ENCODE measurements at regions not wholly inside any gene's neighbourhood (a gene's known extent, or its start where the extent isn't known, plus 50 kb on each side); places are given as distances from the start of the nearest gene placed in this dataset.

DNA sequence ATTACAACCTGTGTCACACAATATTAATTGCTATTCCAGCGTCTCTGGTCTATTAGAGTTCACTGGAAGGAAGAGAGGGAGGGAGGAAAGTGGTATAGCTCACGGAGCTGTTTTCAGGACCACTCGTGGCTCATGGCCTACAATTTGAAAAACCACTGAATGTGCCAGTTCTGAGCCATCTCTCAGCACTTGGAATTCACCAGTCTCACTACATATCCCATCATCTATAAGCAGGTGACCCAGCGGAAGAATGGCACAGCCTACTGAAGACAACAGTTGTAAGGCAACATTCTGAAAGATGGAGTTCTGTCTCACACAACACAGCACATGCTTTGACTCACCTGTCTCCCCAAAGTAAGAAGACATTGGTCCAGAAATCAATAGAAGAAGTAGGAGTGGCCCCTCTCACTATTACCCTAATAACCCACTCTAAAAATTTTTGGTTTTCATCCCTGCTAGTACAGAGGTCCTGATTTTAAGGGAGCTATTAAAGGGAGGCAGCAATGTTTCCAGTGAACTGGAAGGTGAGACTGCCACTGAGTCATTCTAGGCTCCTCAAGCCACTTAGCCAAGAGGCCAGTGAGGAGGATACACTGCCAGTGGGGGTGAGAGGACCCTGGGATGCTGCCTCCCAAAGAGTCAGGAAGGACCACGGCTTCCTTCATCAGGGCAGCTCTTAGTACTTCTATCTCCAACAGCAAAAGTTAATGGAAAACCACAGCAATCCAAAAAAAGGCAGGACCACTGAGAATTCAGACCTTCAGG, 50.0 kb upstream of the DOCK9 start:
- no peak for DNase-seq

DNA sequence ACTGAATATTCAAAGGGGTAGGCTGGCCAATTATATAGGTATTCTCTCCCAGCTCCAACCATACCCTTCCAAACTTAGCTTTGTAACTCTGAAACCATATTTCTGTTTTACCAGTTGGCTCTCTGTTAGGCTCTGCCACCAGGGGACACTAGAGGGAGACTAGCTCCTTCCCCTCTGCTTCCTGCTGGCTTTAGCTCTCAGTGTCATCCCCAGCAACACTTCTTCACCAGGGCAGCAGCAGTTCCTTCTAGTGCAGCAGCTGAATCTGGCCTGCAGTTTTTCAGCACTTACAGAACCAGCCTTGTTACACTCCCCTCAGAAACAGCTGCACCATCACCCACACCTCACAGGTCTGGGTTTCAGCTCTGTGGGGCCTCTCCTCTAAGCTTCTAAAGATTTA, 51.0 kb upstream of the DOCK9 start:
- peak; percentile 47 for DNase-seq

DNA sequence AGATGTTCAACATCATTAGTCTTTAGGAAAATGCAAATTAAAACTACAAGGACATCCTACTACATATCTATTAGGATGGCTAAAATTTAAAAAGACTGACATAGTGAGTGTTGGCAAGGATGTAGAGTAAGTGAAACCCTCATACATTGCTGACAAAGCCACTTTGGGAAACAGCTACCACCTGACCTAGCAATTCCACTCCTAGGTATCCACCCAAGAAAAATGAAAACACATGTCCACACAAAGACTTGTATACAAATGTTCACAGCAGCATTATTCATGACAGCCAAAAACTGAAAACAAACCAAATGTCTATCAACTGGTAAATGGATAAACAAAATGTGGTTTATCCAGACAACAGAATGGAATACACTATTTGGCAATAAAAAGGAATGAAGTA, 51.7 kb upstream of the DOCK9 start:
- DNase-seq, result no peak

DNA sequence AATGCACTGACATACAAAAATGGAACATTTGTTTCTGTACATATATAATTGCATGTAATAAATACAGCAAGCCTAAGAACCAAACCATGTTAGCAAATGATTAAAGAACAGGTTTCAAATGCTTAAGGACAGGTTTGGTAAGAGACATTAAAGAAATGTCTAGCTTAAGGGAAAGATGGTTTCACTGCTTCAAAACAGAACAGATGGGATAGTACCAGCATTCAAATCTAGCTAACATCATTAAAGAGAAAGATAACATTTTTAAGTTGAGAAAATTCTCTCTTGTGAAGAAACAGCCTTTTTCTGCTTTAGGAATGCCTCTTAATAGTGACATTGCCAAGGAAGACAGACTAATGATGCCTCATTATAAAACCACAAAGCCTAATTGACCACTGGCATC, 52.5 kb upstream of the DOCK9 start:
- no peak for DNase-seq

DNA sequence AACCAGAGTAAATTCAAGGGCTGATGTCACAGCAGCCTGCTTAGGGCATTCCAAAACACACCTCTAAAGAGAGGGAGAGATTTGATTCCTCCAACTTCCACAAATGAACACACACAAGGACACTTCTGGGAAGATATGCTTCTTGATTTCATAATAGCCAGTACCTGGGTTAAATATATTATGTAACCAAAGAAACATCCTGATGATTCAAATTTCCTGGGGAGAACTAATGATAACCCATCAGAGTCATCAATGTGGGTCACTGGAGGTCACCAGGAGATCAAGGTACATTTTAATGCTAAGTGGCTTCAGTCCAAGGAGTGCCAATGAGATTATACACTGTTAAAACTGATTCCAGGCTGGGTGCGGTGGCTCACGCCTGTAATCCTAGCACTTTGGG, 54.0 kb upstream of the DOCK9 start:
- no peak for DNase-seq

DNA sequence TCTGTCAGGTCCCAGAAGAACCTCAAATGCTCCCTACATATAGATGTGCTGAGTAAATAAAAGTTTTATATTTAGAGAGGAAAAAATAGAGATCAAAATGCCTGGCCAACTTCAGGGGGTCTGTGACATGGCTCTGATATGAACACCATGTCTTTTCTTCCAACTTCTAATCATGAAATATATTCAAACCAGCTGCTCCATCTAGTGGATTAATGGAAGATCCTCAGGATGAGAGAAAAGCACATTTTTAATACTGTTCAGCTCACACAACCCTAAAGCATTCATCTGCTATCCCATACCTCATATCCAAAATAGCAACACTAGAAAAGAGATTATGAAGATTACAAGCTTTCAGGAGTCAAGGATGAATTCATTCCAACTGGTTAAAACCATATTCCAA, 56.0 kb upstream of the DOCK9 start:
- DNase-seq, result peak; percentile 34

DNA sequence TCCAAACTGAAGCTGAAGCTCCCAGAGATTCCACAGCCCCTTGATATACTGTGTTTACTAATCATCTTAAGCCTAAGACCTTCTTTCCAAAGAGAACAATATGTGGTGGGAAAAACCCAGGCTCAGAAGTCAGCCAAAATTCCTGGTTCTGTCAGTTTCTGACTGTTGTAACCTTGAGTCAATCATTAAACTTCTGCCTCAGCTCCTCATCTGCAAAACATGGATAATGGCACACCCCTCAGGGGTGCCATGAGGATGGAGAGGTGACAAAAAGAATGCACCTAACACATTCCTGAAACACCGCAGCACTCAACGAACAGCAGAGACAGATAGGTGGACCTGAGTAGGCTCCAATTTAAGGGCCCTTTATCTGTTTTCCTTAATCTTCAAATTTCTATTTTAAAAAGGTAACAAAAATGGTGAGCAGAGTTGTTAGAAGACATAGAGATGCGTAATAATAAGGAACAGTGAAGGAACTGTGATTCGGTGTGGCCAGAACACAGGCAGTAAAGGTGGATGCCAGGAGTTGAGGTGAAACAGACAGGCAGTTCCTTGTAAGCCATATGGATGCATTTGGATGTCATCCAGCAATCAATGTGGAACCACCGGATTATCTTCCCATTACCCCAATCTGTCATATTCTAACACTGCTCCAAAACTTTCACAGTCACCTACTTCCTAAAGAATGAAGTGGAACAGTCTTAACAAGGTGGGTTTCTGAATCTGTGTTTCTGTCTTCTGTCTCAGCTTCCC, 56.6 kb upstream of the DOCK9 start:
- DNase-seq, result no peak

DNA sequence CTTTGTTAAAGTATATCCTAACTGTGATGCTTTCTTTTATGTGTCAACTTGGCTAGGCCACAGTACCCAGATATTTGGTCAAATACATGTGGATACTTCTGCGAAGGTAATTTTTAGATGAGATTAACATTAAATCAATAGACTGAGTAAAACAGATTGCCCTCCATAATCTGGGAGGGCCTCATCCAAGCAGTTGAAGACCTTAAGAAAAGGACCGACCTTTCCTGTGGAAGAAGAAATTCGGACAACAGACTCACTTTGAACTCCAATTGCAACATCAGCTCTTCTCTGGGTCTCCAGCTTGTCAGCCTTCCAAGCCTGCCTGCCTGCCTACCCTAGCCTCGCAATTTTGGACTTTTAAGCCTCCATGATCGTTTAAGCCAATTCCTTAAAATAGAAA, 57.9 kb upstream of the DOCK9 start:
- DNase-seq, result no peak

DNA sequence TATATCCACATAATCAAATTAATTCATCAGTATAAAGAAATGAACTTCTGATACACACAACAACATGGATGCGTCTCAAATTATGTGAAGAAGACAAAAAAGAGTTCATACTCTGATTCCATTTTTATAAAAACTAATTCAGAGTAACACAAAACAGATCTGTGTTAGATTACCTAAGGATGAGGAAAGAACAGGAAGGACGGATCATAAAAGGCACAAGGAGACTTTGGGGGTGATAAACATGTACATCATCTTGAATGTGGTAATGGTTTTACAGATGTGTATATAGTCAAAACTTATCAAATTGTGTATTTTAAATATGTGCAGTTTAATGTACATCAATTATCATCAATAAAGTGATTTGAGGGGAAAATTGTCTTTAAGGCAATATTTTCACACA, 59.9 kb upstream of the DOCK9 start:
- DNase-seq, result no peak

DNA sequence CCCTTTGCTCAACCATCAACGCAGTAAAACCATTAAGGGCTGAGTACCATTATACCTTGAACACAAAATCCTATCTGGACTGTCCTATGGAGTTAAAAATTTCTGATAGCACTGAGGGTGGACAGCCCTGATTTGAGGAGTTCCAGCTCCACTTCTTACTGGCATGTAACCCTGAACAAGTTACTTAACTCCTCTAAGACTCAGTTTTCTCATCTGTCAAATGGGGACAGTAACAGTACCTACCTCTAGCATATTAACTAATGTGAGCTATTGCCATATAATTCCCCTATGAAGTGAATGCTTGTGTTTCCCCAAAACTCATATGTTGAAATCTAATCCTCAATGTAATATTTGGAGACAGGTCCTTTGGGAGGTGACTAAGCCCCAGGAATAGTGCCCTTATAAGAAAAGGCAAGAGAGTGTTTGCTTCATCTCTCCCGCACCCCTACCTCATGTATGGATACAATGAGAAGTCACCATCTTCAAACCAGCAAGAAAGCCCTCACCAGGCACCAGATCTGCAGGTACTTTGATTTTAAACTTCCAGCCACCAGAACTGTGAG, 61.9 kb upstream of the DOCK9 start:
- no peak for DNase-seq

DNA sequence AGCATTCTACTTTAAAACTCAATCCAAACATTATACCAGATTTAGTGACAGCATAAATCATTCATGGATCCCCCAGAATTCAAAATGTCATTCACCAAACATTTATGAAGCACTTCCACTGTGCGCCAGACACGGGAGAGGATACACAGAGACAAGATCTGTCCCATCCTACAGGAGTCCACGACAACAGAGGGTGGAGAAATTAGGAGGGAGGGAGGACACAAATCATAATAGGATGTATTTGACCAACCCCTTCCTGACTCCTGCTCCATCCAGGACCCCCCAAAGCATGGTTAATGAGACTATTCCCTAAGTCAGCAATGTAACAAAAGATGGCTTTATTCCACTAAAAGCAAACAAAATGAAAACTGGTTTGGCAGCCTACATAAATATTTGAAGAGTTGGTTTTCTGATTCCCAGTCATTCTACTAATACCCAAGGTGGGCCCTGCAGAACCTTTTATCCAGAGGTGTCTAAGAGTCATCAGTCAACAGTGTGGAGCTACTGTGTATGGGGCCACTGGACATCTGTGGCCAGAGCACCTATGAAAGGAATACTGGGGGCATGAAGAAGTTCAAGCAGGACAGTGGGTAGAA, 62.8 kb upstream of the DOCK9 start:
- DNase-seq, result no peak

DNA sequence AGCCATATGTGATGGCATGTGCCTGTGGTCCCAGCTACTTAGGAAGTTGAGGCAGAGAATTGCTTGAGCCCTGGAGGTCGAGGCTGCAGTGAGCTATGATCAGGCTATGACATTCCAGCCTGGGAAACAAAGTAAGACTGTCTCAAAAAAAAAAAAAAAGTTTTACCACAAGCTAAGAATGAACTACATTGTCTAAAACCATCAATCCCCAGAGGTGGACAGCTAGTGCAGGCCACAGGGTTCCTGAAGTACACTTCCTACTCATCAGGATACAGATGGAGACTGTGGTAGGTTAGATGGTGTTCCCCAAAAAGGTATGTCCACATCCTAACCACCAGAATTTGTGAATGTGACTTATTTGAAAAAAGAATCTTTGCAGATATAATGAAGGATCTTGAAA, 63.5 kb upstream of the DOCK9 start:
- DNase-seq, result no peak

DNA sequence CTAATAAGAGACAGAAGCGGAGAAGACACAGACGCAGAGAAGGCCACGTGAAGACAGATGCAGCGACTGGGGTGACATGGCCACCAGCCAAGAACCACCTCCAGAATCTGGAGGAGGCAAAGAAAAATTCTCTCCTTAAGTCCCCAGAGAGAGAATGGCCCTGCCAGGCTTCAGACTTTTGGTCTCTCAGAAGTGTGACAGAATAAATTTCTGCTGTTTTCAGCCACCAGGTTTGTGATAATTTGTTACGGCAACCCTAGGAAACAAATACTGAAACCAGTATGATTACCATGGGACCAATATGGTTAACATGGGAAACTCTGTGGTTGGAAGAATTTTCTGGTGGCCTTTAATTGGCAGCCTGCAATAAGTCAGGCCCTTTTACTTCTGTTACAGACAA, 63.9 kb upstream of the DOCK9 start:
- peak; percentile 45 for DNase-seq

DNA sequence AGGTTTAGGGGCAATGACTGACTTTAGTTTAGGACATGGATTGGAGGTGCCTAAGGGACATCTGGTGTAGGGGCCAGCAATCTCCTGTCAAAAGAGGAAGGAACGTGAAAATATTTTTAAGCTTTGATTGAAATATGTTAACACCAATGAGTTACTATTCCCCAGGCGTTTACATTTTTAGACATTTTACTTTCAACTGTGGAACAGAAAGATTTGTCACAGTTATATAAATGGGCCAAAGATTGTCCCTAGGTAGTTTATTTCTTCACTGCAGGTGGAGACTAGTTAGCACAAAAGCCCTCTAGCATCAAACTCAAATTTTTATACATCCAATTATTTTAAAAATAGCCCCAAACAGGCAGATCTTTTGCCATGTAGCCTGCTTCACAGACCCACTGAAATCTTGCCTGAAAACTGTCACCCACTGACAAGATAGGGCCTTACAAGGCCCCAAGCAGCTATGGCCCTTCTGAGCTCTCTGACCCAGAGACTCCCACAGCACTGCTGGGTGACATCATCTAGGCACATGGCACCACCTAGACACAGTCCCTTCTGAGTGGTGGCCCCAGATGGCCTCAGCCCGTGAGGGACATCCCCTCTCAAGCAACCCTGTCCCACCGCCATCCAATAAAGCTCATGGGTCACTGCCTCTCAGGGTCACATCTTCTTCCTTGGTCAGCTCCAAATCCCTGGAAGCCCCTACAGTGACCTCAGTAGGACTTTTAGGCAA, 64.8 kb upstream of the DOCK9 start:
- no peak for DNase-seq

DNA sequence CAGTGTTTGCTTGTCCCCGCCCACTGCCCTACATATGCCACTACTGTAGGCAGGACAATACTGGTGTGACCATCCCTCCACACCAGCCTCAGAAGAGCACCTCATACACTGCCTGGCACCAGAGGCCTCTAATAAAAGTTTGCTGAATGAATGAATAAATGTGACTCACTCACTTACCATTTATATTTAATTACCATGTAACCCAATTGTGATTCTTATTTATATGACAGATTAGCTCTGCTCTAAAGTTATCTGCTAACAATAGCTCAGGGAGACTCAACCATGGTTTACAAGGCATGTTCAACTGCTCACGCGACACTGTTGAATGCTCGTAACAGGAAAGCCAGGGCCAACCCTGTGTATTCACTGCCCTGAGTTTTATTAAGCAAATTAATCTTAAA, 66.0 kb upstream of the DOCK9 start:
- DNase-seq, result no peak

DNA sequence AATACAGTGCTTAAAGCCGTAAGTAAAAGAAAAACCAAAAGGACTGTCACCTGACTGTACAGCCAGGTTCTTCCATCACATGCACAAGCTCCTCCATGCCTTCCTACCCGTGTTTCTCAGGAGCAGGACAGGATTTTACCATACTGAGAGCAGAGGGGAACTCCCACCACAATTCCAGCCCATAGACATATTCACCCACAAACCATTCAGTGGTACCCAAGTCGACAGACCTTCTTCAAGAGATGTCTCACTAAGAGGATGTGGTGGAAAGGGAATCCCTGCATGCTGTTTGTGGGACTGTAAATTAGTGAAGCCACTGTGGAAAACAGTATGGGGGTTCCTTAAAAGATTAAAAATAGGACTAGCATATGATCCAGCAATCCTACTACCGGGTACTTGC, 66.9 kb upstream of the DOCK9 start:
- DNase-seq, result no peak

DNA sequence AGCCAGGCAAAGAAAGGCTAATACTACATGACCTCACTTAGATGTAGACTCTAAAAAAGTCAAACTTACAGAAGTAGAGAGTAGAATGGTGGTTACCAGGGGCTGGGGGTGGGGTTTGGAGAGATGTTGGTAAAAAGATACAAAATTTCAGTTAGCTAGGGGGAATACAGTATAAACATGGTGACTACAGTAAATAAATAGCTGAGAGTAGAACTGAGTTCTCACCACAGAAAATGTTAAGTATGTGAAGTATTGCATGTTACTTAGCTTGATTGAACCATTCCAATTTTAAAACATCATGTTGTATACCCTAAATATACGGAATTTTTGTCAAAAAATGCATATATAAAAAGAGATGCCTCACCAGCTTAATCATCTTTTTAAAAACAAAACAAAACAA, 67.5 kb upstream of the DOCK9 start:
- DNase-seq, result no peak

DNA sequence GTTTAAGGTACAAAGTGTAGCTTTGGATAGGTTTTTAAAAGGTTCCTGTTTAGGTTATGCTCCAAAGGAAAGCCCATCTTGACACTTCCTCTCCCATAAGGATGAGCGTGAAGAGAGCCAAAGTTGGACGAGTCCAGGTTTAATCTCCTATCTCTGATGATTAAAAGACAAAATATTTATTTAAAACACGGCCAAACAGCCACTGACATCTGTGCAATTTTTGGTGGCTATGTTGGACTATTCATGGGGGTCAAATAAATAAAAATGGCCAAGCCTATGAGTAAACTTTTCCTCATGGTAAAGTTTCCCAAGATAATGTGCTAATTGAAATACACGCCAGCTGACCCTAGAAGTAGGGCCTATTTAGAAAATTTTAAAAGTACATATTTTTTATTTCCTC, 69.0 kb upstream of the DOCK9 start:
- no peak for DNase-seq

DNA sequence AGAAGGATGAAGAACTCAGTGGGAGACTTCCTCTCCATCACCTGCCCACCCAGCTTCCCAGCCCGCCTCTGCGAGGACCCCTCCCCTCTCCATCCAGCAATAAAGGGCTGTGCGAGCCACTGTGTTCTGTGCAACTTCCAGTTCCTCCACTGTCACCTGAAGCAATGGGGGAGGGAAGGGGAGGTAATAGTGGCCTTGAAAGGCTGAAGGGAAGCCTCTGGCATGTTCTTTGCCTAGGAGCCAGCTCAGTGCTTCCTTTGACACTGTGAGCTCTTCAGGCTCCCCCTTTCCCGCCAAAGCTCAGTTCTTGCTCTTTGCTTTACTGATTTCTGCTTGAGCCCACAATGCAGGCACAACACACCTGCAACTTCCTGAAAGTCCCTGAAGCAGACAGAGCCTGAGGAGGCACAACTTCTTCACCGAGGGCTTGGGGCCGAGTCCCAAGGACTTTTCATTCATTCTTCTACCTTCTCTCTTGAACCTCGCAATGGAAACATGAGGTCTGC, 73.2 kb upstream of the DOCK9 start:
- no peak for DNase-seq

DNA sequence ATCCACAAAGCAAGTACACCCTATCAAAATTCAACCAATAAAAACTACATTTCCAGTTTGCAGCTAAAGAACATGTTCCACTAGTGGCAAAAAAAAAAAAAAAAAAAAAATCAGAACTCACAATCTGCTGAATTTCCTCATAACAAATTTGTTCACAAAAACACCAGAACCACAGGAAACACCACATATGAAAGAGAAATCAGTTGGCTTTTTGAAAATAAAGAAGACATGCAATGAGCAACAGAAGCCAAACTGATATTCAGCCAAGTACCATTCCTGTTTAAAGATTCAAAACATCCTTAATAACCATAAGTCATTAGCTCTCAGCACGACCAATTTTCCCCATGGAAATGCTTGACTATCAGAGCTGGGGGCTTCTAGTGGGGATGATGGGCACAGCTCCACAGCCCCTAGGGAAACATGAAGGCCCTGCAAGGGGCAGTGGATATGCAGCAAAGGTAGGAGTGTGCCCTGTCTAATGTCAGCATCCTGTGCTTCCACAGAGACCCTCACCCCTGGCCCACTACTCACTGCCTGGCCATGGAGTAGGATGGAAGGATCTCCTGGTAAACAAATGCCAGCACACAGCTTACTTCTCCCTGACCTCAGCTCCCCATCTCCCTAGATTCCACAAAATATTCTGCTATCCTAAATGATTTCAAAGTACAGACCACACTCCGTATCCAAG, 74.0 kb upstream of the DOCK9 start:
- peak; percentile 47 for DNase-seq

DNA sequence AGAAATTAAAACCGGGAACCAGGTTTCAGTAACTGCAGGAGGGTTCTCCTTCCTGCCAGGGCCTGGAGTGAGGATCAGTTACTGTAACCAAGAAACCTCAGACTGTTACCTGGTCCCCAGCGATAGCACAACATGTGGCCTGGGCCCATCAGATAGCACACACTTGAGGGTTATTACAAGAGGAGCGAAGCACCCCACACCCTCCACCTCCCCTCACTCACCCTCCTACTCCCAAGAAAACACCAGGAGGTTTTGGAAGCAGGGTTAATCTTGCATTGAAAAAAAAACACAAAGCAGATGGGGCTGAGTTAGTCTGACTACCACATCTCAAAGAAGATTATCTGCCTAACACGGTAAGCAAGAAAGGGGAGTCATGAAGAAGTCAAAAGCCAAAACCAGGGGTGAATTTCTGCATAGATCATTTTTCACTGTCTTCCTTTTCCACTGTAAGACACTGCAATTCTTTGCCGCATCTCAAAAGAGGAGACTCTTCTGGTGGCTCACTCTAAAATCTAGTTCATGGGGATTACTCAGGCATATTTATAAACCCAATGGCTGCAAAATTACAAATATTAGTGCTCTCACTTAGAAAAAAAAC, 75.9 kb upstream of the DOCK9 start:
- DNase-seq, result peak; percentile 24

DNA sequence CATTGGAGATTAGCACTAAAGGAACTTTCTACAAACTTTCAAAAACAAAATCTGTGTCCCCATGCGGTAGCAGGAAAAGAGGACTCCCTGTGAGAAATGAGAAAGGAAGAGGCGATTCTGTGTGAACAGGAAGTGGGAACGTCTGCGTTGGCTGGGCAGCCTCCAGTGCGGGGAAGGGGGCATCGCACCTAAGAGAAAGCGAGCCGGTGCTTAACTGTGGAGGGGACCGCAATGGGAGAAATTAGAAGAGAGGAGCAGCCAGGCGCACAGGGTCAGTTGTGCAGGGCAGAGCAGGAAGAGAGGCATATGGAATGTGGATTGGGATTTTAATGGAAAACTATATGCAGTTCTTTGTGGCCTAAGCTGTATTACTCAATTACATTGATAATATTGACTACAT, 77.4 kb upstream of the DOCK9 start:
- no peak for DNase-seq

Measured in activated CD4-positive, alpha-beta T cell treated with anti-CD3 and anti-CD28 coated beads, Interleukin-2, amount 50 U/mL, for 16 hours (primary cell).